ENCODE measurements at regions not wholly inside any gene's neighbourhood (a gene's known extent, or its start where the extent isn't known, plus 50 kb on each side); places are given as distances from the start of the nearest gene placed in this dataset.

- Histone ChIP-seq H3K27me3 (no peaks in the 10 kb centered on the region), H3K4me1 (peaks cover 5 to 14% of the 10 kb centered on the region in 2 donors), H3K4me3 (replicated peaks in 1 of 3) (no peak overlapping the region), H3K9me3 (no peaks in the 10 kb centered on the region), H3K27ac (no peak overlapping the region), H3K36me3 (no peaks in the 10 kb centered on the region)
- intact Hi-C loops (cut with DNase I) = no loop called here
- TF ChIP-seq POLR2A (IDR thresholded peaks at IDR 0.05) (no peak), CTCF (IDR thresholded peaks at IDR 0.05) (no peak)
- DNase-seq = no peak
Measured at GRCh38 chr9:13943176-13943575, 370.8 kb downstream of the NFIB start.

GRCh38 chr9:13942695-13943094, 371.2 kb downstream of the NFIB start:
- H3K27me3 ChIP-seq = no peaks in the 10 kb centered on the region
- H3K4me3 ChIP-seq (replicated peaks in 1 of 3) = no peak overlapping the region
- DNase-seq = no peak
- peaks cover 5 to 15% of the 10 kb centered on the region in 2 donors for H3K4me1 ChIP-seq
- H3K27ac ChIP-seq = no peak overlapping the region
- H3K36me3 ChIP-seq = no peaks in the 10 kb centered on the region
- intact Hi-C loops (cut with DNase I) = no loop called here
- no peak for TF ChIP-seq CTCF (IDR thresholded peaks at IDR 0.05)
- TF ChIP-seq POLR2A (IDR thresholded peaks at IDR 0.05) = no peak
- WGBS, 2 donors = 66 to 70% methylated on average over 4 of the region's 4 CpGs
- H3K9me3 ChIP-seq = no peaks in the 10 kb centered on the region

GRCh38 chr9:13942201-13942600, 371.7 kb downstream of the NFIB start:
- H3K27me3 ChIP-seq = no peaks in the 10 kb centered on the region
- intact Hi-C loops (cut with DNase I) = no loop called here
- no peaks in the 10 kb centered on the region for H3K36me3 ChIP-seq
- no peaks in the 10 kb centered on the region for H3K9me3 ChIP-seq
- no peak overlapping the region for H3K27ac ChIP-seq
- H3K4me1 ChIP-seq = peaks cover 5 to 15% of the 10 kb centered on the region in 2 donors
- no peak for TF ChIP-seq POLR2A (IDR thresholded peaks at IDR 0.05)
- no peak for TF ChIP-seq CTCF (IDR thresholded peaks at IDR 0.05)
- no peak for DNase-seq
- no peak overlapping the region for H3K4me3 ChIP-seq (replicated peaks in 1 of 3)
- WGBS, 2 donors = 94 to 96% methylated on average over 6 of the region's 6 CpGs

GRCh38 chr9:13941714-13942113, 372.2 kb downstream of the NFIB start:
- no peak for TF ChIP-seq CTCF (IDR thresholded peaks at IDR 0.05)
- TF ChIP-seq POLR2A (IDR thresholded peaks at IDR 0.05) = no peak
- DNase-seq = no peak
- Histone ChIP-seq H3K27me3 (no peaks in the 10 kb centered on the region), H3K4me1 (peaks cover 5 to 15% of the 10 kb centered on the region in 2 donors), H3K4me3 (replicated peaks in 1 of 3) (no peak overlapping the region), H3K27ac (no peak overlapping the region), H3K9me3 (no peaks in the 10 kb centered on the region), H3K36me3 (no peaks in the 10 kb centered on the region)
- WGBS, 2 donors = 83 to 86% methylated on average over 7 of the region's 7 CpGs
- intact Hi-C loops (cut with DNase I) = no loop called here

- H3K36me3 ChIP-seq = no peaks in the 10 kb centered on the region
- intact Hi-C loops (cut with DNase I) = no loop called here
- no peaks in the 10 kb centered on the region for H3K27me3 ChIP-seq
- WGBS, 2 donors = 89 to 95% methylated on average over 8 of the region's 8 CpGs
- H3K4me1 ChIP-seq = peaks cover 5 to 15% of the 10 kb centered on the region in 2 donors
- TF ChIP-seq CTCF (IDR thresholded peaks at IDR 0.05) (no peak), POLR2A (IDR thresholded peaks at IDR 0.05) (no peak)
- H3K4me3 ChIP-seq (replicated peaks in 1 of 3) = no peak overlapping the region
- no peaks in the 10 kb centered on the region for H3K9me3 ChIP-seq
- H3K27ac ChIP-seq = no peak overlapping the region
- no peak for DNase-seq
Measured at GRCh38 chr9:13939701-13940490, 374.0 kb downstream of the NFIB start.

Data from thyroid gland (tissue), 4 donors.